H9 (cell line): ENCODE measurements at regions not wholly inside any gene's neighbourhood (a gene's known extent, or its start where the extent isn't known, plus 50 kb on each side); places are given as distances from the start of the nearest gene placed in this dataset.

ENCODE experiments used
- DNase-seq: peaks from one replicate; pipeline ENCODE4 v3.0.0-alpha.2; 2017
- H2AFZ ChIP-seq: one replicate; pipeline ENCODE4 v1.6.1; 2013; ENCODE audit warnings: mild to moderate bottlenecking, low read length, control low read depth, moderate library complexity
- H2AK5ac ChIP-seq: 2 replicates; pipeline ENCODE4 v1.6.1; 2013; ENCODE audit warnings: low read length, control low read depth, mixed read lengths; ENCODE audit not compliant: insufficient read length
- H2BK120ac ChIP-seq: one replicate; pipeline ENCODE4 v1.6.1; 2013; ENCODE audit warnings: low read depth, mild to moderate bottlenecking, low read length, control low read depth, inconsistent platforms; ENCODE audit not compliant: poor library complexity, severe bottlenecking
- H2BK12ac ChIP-seq: 2 replicates; pipeline ENCODE4 v1.6.1; 2013; ENCODE audit warnings: low read length, control low read depth, mixed read lengths, low read depth; ENCODE audit not compliant: insufficient read length
- H2BK15ac ChIP-seq: 2 replicates; pipeline ENCODE4 v1.6.1; 2013; ENCODE audit warnings: low read depth, low read length, control low read depth
- H2BK20ac ChIP-seq: one replicate; pipeline ENCODE4 v1.6.1; 2013; ENCODE audit warnings: low read depth, mild to moderate bottlenecking, low read length, control low read depth, inconsistent platforms; ENCODE audit not compliant: poor library complexity, severe bottlenecking
- H2BK5ac ChIP-seq: 2 replicates; pipeline ENCODE4 v1.6.1; 2013; ENCODE audit warnings: low read length, control low read depth, mixed read lengths; ENCODE audit not compliant: insufficient read length
- H3K14ac ChIP-seq: 2 replicates; pipeline ENCODE4 v1.6.1; 2013; ENCODE audit warnings: low read length, control low read depth; ENCODE audit not compliant: insufficient read depth
- H3K18ac ChIP-seq: 2 replicates; pipeline ENCODE4 v1.6.1; 2013; ENCODE audit warnings: low read depth, mild to moderate bottlenecking, mixed read lengths, low read length, control low read depth; ENCODE audit not compliant: insufficient read length
- H3K23ac ChIP-seq: 2 replicates; pipeline ENCODE4 v1.6.1; 2013; ENCODE audit warnings: low read length, control low read depth, mixed read lengths, low read depth; ENCODE audit not compliant: insufficient read length
- H3K23me2 ChIP-seq: 2 replicates; pipeline ENCODE4 v1.6.1; 2013; ENCODE audit warnings: low read depth, mild to moderate bottlenecking, mixed read lengths, low read length, control low read depth; ENCODE audit not compliant: insufficient read length, poor library complexity, severe bottlenecking
- H3K27ac ChIP-seq: 2 replicates; pipeline ENCODE4 v1.5.1; 2013; ENCODE audit warnings: low read length, control low read depth, mixed read lengths, low read depth; ENCODE audit not compliant: insufficient read length
- H3K27me3 ChIP-seq: 2 replicates; pipeline ENCODE4 v1.6.1; 2013; ENCODE audit warnings: low read length, control low read depth, inconsistent platforms; ENCODE audit not compliant: insufficient read depth
- H3K4ac ChIP-seq: 2 replicates; pipeline ENCODE4 v1.6.1; 2013; ENCODE audit warnings: low read depth, mild to moderate bottlenecking, control low read depth, inconsistent platforms, low read length, moderate library complexity
- H3K4me1 ChIP-seq: 2 replicates; pipeline ENCODE4 v1.6.1; 2013; ENCODE audit warnings: low read length, control low read depth, inconsistent platforms; ENCODE audit not compliant: insufficient read depth
- H3K4me2 ChIP-seq: 2 replicates; pipeline ENCODE4 v1.6.1; 2013; ENCODE audit warnings: low read length, control low read depth, mixed read lengths; ENCODE audit not compliant: insufficient read length, insufficient read depth
- H3K56ac ChIP-seq: 2 replicates; pipeline ENCODE4 v1.6.1; 2013; ENCODE audit warnings: low read depth, mild to moderate bottlenecking, mixed read lengths, low read length, control low read depth; ENCODE audit not compliant: insufficient read length
- H3K79me1 ChIP-seq: 2 replicates; pipeline ENCODE4 v1.6.1; 2013; ENCODE audit warnings: low read depth, mild to moderate bottlenecking, moderate library complexity, low read length, control low read depth, inconsistent platforms; ENCODE audit not compliant: insufficient read depth, poor library complexity, severe bottlenecking
- H3K79me2 ChIP-seq: 2 replicates; pipeline ENCODE4 v1.6.1; 2013; ENCODE audit warnings: low read length, control low read depth, inconsistent platforms; ENCODE audit not compliant: insufficient read depth
- H3K9ac ChIP-seq: 2 replicates; pipeline ENCODE4 v1.6.1; 2013; ENCODE audit warnings: low read length, control low read depth, mixed read lengths; ENCODE audit not compliant: insufficient read length; ENCODE audit errors: extremely low read depth
- H3K9me3 ChIP-seq: one replicate; pipeline ENCODE4 v1.6.1; 2013; ENCODE audit warnings: low read depth, low read length, inconsistent platforms; ENCODE audit not compliant: control insufficient read depth
- H3T11ph ChIP-seq: one replicate; pipeline ENCODE4 v1.6.1; 2013; ENCODE audit warnings: mild to moderate bottlenecking, low read length, control low read depth, inconsistent platforms
- H4K20me1 ChIP-seq: one replicate; pipeline ENCODE4 v1.6.1; 2013; ENCODE audit not compliant: control insufficient read depth, insufficient read length, insufficient read depth
- H4K5ac ChIP-seq: 2 replicates; pipeline ENCODE4 v1.6.1; 2013; ENCODE audit warnings: low read depth, mild to moderate bottlenecking, mixed read lengths, low read length, control low read depth; ENCODE audit not compliant: insufficient read length
- H4K8ac ChIP-seq: replicated peaks from 2 replicates; pipeline ENCODE4 v1.6.1; 2013; ENCODE audit warnings: low read length, control low read depth, mixed read lengths, low read depth; ENCODE audit not compliant: insufficient read length
- H4K91ac ChIP-seq: 2 replicates; pipeline ENCODE4 v1.6.1; 2013; ENCODE audit warnings: low read depth, mild to moderate bottlenecking, moderate library complexity, mixed read lengths, low read length, control low read depth; ENCODE audit not compliant: insufficient read length
- H3K27ac Mint-ChIP-seq, 3 experiments: 2 replicates in 2 of 3; 3 replicates in 1 of 3; pipeline ENCODE4 v1.8.0; 2020 to 2021; ENCODE audit warnings: mixed read lengths in 3 of 3, mild to moderate bottlenecking in 1 of 3, moderate library complexity in 1 of 3
- H3K27me3 Mint-ChIP-seq: 2 replicates; pipeline ENCODE4 v1.8.0; 2021; ENCODE audit warnings: low read depth, mild to moderate bottlenecking, moderate library complexity, mixed read lengths
- H3K36me3 Mint-ChIP-seq, 3 experiments: 2 replicates in 2 of 3; 3 replicates in 1 of 3; pipeline ENCODE4 v1.8.0; 2020 to 2021; ENCODE audit warnings: low read depth in 3 of 3, mixed read lengths in 3 of 3; ENCODE audit not compliant: insufficient read depth in 1 of 3
- H3K4me1 Mint-ChIP-seq, 2 experiments: 2 replicates each; pipeline ENCODE4 v1.8.0; 2020; ENCODE audit warnings: mixed read lengths in 2 of 2
- H3K4me3 Mint-ChIP-seq, 2 experiments: 2 replicates in 1 of 2; 3 replicates in 1 of 2; pipeline ENCODE4 v1.8.0; 2020 to 2021; ENCODE audit warnings: mild to moderate bottlenecking in 2 of 2, mixed read lengths in 2 of 2, moderate library complexity in 1 of 2
- H3K9me3 Mint-ChIP-seq, 2 experiments: 2 replicates in 1 of 2; 3 replicates in 1 of 2; pipeline ENCODE4 v1.8.0; 2020; ENCODE audit warnings: mild to moderate bottlenecking in 2 of 2, mixed read lengths in 2 of 2, moderate library complexity in 1 of 2
- CTCF ChIP-seq: fragments of 200-600 bp; sonication (generic); conservative IDR thresholded peaks from 3 replicates; pipeline ENCODE4 v1.8.0; 2021; ENCODE audit warnings: antibody characterized with exemption, mild to moderate bottlenecking
- WGBS: extraction: QIAGEN DNeasy Blood & Tissue Kit; methylation state at CpG from one replicate; pipeline ENCODE4 v1.1.7; 2013; ENCODE audit warnings: missing lambda C conversion rate, low lambda C conversion rate, mixed read lengths; ENCODE audit not compliant: insufficient read length; ENCODE audit errors: extremely low coverage; 5-methylcytosine and 5-hydroxymethylcytosine counted together

- DNase-seq, result no peak
- no peaks in the 10 kb centered on the region for H3K9me3 Mint-ChIP-seq
These were observed 135.2 kb upstream of the ASB18 start for GRCh38 chr2:236399409-236399808.

More at GRCh38 chr2:236399409-236399808, 135.2 kb upstream of the ASB18 start:
- H2AFZ ChIP-seq, result no peak overlapping the region
- H3K23me2 ChIP-seq, result no peaks in the 10 kb centered on the region
- no peaks in the 10 kb centered on the region for H4K20me1 ChIP-seq
- no peak overlapping the region for H3K9ac ChIP-seq
- H3K23ac ChIP-seq, result no peak overlapping the region
- H4K8ac ChIP-seq, result no peak overlapping the region
- H3K4me1 Mint-ChIP-seq, result peaks cover 27 to 42% of the 10 kb centered on the region in 2 experiments
- H3K79me2 ChIP-seq, result no peaks in the 10 kb centered on the region
- H3K14ac ChIP-seq, result no peak overlapping the region
- no peak overlapping the region for H3K27ac Mint-ChIP-seq
- no peak overlapping the region for H2AK5ac ChIP-seq
- H3K27me3 ChIP-seq, result no peaks in the 10 kb centered on the region
- no peak overlapping the region for H2BK5ac ChIP-seq
- H3K4ac ChIP-seq, result no peak overlapping the region
- no peaks in the 10 kb centered on the region for H3K27me3 Mint-ChIP-seq
- no peak overlapping the region for H2BK12ac ChIP-seq
- H3K79me1 ChIP-seq, result no peaks in the 10 kb centered on the region
- H4K91ac ChIP-seq, result no peak overlapping the region
- H2BK15ac ChIP-seq, result no peak overlapping the region
- no peak overlapping the region for H3K4me2 ChIP-seq
- no peak overlapping the region for H4K5ac ChIP-seq
- H2BK20ac ChIP-seq, result no peak overlapping the region
- H3K18ac ChIP-seq, result no peak overlapping the region
- no peaks in the 10 kb centered on the region for H3K36me3 Mint-ChIP-seq
- no peak overlapping the region for H3K27ac ChIP-seq
- no CpG with 5 or more reads among the region's 15 CpGs for WGBS
- H3K9me3 ChIP-seq, result no peaks in the 10 kb centered on the region
- TF ChIP-seq CTCF, result no peak
- no peaks in the 10 kb centered on the region for H3K4me1 ChIP-seq
- no peak overlapping the region for H3T11ph ChIP-seq
- no peak overlapping the region for H3K56ac ChIP-seq
- H3K4me3 Mint-ChIP-seq, result no peak overlapping the region
- H2BK120ac ChIP-seq, result no peak overlapping the region
